ENCODE measurements at regions not wholly inside any gene's neighbourhood (a gene's known extent, or its start where the extent isn't known, plus 50 kb on each side); places are given as distances from the start of the nearest gene placed in this dataset.

DNA sequence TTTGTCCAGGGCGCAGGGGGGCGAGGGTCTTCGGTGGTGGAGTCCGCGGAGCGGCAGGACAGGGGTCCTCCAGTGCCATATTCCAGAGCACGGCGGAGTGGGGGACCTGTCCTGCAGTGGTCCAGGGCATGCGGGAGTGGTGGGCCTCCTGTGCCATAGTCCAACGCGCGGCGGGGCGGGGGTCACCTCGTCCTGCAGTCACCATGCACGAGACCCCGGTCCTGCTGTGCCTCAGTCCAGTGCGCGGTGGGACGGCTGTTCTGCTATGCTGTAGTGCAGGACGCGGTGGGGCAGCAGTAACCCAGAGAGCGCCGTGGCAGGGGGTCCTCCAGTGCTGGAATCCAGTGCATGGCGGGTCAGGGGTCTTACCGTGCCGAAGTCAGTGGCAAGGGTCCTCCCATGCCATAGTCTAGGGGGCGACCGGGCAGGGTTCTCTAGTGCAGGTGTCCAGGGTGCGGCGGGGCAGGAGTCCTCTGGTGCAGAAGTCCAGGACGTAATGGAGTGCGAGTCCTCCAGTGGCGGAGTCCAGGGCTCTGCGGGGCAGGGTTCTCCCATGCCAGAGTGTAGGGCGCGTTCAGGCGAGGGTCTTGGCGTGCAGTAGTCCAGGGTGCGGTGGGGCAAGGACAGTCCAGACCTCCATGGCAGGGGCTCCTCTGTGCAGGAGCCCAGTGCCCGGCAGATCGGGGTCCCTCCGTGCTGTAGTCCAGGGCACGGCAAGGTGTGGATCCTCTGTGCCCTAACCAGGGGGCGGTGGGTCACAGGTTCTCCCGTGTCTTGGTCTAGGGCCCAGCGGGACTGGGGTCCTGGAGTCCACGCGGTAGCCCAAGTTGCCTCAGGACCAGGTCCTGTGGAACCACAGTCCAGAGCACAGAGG is 130.4 kb downstream of the CCDC74A start:
- peaks cover 0 to 11% of the 10 kb centered on the region in 2 experiments for H3K27me3 ChIP-seq (ENCODE audit: control insufficient read depth in 2 of 2, insufficient read depth in 2 of 2, low read length in 2 of 2)
- TF ChIP-seq EZH2 (IDR thresholded peaks at IDR 0.05; ENCODE audit: borderline replicate concordance, low read depth, low read length, severe bottlenecking), result no peak
- no peak for TF ChIP-seq POLR2AphosphoS5 (IDR thresholded peaks at IDR 0.05; ENCODE audit: insufficient read depth, low read depth, low read length)
- TF ChIP-seq FOS (IDR thresholded peaks at IDR 0.05; ENCODE audit: borderline replicate concordance, insufficient read depth, low read length), result no peak
- TF ChIP-seq POLR2A (IDR thresholded peaks at IDR 0.05; ENCODE audit: low read depth, low read length), result no peak
- TF ChIP-seq, protein P1, sequence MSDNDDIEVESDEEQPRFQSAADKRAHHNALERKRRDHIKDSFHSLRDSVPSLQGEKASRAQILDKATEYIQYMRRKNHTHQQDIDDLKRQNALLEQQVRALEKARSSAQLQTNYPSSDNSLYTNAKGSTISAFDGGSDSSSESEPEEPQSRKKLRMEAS (IDR thresholded peaks at IDR 0.05; ENCODE audit: insufficient read depth, insufficient read length), result no peak
- TF ChIP-seq JUN (IDR thresholded peaks at IDR 0.05; ENCODE audit: borderline replicate concordance, insufficient read depth, insufficient read length, low read depth), result no peak
- no peak for TF ChIP-seq GATA2 (IDR thresholded peaks at IDR 0.05; ENCODE audit: insufficient read depth, insufficient read length, low read depth, low read length)
- H3K9me1 ChIP-seq (replicated peaks; ENCODE audit: control insufficient read depth, extremely low read depth, insufficient read depth, low read length), result no peaks in the 10 kb centered on the region
- intact Hi-C loops (cut with micrococcal nuclease), result no loop called here
- no peaks in the 10 kb centered on the region for H3K79me2 ChIP-seq (ENCODE audit: control insufficient read depth, insufficient read depth, low read length)
- dilution Hi-C loops (cut with MboI; ENCODE audit: extremely low pct_ligation_motif_present, low sequenced_read_pairs), result no loop called here
- no peak overlapping the region for H3K27ac ChIP-seq (ENCODE audit: insufficient read depth, low read depth, low read length)
- no peaks in the 10 kb centered on the region for H3K9me3 ChIP-seq (replicated peaks; ENCODE audit: control insufficient read depth, insufficient read depth, low read length)
- H2AFZ ChIP-seq (ENCODE audit: low read depth, low read length), result no peak overlapping the region
- no peak for DNase-seq (ENCODE audit: low read depth, low spot score)
- BruUV-seq (replicated peaks), result no TSS peak
- no peak overlapping the region for H3K9ac ChIP-seq (replicated peaks; ENCODE audit: extremely low read depth, insufficient read depth, low read length)
- H3K4me2 ChIP-seq (ENCODE audit: insufficient read depth, low read length), result no peak overlapping the region
- H3K4me1 ChIP-seq (ENCODE audit: control insufficient read depth, extremely low read depth, insufficient read depth, low read length), result no peaks in the 10 kb centered on the region
- no peak overlapping the region for H3K4me3 ChIP-seq (replicated peaks in 1 of 3; ENCODE audit: insufficient read depth in 1 of 3, low read depth in 1 of 3, low read length in 3 of 3)
- H3K36me3 ChIP-seq (ENCODE audit: control insufficient read depth in 2 of 2, extremely low read depth in 1 of 2, insufficient read depth in 2 of 2, low read length in 2 of 2), result no peaks in the 10 kb centered on the region
- CTCF ChIA-PET, result no interaction called here
- no peak for FAIRE-seq
- no peaks in the 10 kb centered on the region for H4K20me1 ChIP-seq (replicated peaks; ENCODE audit: control insufficient read depth, extremely low read depth, insufficient read depth, low read length)
- POLR2A ChIA-PET, result no interaction called here

DNA sequence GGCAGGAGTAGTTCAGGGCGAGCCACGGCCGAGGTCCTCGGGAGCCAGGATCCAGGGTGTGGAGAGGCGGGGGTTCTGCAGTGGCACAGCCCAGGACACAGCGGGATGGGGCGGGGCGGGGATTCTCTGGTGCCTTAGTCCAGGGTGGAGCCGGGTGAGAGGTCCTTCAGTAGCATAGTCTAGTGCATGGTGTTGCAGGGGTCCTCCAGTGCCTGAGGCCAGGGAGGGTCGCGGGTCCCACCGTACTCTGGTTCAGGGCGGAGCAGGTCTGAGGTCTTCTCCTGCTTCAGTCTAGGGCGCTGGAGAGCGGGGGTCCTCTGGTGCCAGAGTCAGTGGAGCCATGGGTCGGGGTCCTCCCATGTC is 131.1 kb downstream of the CCDC74A start:
- dilution Hi-C loops (cut with MboI; ENCODE audit: extremely low pct_ligation_motif_present, low sequenced_read_pairs), result no loop called here
- ChIA-PET POLR2A (no interaction called here), CTCF (no interaction called here)
- Histone ChIP-seq H4K20me1 (replicated peaks; ENCODE audit: control insufficient read depth, extremely low read depth, insufficient read depth, low read length) (no peaks in the 10 kb centered on the region), H2AFZ (ENCODE audit: low read depth, low read length) (no peak overlapping the region), H3K27ac (ENCODE audit: insufficient read depth, low read depth, low read length) (no peak overlapping the region), H3K27me3 (ENCODE audit: control insufficient read depth in 2 of 2, insufficient read depth in 2 of 2, low read length in 2 of 2) (peaks cover 2 to 11% of the 10 kb centered on the region in 2 experiments), H3K4me3 (replicated peaks in 1 of 3; ENCODE audit: insufficient read depth in 1 of 3, low read depth in 1 of 3, low read length in 3 of 3) (no peak overlapping the region), H3K9me3 (replicated peaks; ENCODE audit: control insufficient read depth, insufficient read depth, low read length) (no peaks in the 10 kb centered on the region), H3K79me2 (ENCODE audit: control insufficient read depth, insufficient read depth, low read length) (no peaks in the 10 kb centered on the region), H3K4me2 (ENCODE audit: insufficient read depth, low read length) (no peak overlapping the region), H3K9me1 (replicated peaks; ENCODE audit: control insufficient read depth, extremely low read depth, insufficient read depth, low read length) (no peaks in the 10 kb centered on the region), H3K36me3 (ENCODE audit: control insufficient read depth in 2 of 2, extremely low read depth in 1 of 2, insufficient read depth in 2 of 2, low read length in 2 of 2) (no peaks in the 10 kb centered on the region), H3K9ac (replicated peaks; ENCODE audit: extremely low read depth, insufficient read depth, low read length) (no peak overlapping the region), H3K4me1 (ENCODE audit: control insufficient read depth, extremely low read depth, insufficient read depth, low read length) (no peaks in the 10 kb centered on the region)
- TF ChIP-seq JUN (IDR thresholded peaks at IDR 0.05; ENCODE audit: borderline replicate concordance, insufficient read depth, insufficient read length, low read depth), result no peak
- TF ChIP-seq, protein P2, sequence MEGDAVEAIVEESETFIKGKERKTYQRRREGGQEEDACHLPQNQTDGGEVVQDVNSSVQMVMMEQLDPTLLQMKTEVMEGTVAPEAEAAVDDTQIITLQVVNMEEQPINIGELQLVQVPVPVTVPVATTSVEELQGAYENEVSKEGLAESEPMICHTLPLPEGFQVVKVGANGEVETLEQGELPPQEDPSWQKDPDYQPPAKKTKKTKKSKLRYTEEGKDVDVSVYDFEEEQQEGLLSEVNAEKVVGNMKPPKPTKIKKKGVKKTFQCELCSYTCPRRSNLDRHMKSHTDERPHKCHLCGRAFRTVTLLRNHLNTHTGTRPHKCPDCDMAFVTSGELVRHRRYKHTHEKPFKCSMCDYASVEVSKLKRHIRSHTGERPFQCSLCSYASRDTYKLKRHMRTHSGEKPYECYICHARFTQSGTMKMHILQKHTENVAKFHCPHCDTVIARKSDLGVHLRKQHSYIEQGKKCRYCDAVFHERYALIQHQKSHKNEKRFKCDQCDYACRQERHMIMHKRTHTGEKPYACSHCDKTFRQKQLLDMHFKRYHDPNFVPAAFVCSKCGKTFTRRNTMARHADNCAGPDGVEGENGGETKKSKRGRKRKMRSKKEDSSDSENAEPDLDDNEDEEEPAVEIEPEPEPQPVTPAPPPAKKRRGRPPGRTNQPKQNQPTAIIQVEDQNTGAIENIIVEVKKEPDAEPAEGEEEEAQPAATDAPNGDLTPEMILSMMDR (IDR thresholded peaks at IDR 0.05; ENCODE audit: extremely low read depth in 1 of 2, insufficient read depth in 1 of 2, low read depth in 1 of 2, low read length in 2 of 2), result no peak
- no peak for TF ChIP-seq POLR2A (IDR thresholded peaks at IDR 0.05; ENCODE audit: low read depth, low read length)
- no peak for TF ChIP-seq EZH2 (IDR thresholded peaks at IDR 0.05; ENCODE audit: borderline replicate concordance, low read depth, low read length, severe bottlenecking)
- no peak for TF ChIP-seq GATA2 (IDR thresholded peaks at IDR 0.05; ENCODE audit: insufficient read depth, insufficient read length, low read depth, low read length)
- no peak for TF ChIP-seq POLR2AphosphoS5 (IDR thresholded peaks at IDR 0.05; ENCODE audit: insufficient read depth, low read depth, low read length)
- TF ChIP-seq, protein P1 (IDR thresholded peaks at IDR 0.05; ENCODE audit: insufficient read depth, insufficient read length), result no peak
- no peak for TF ChIP-seq MYC (IDR thresholded peaks at IDR 0.05; ENCODE audit: low read depth, low read length)
- no peak for TF ChIP-seq FOS (IDR thresholded peaks at IDR 0.05; ENCODE audit: borderline replicate concordance, insufficient read depth, low read length)
- BruUV-seq (replicated peaks), result no TSS peak
- intact Hi-C loops (cut with micrococcal nuclease), result no loop called here
- DNase-seq (ENCODE audit: low read depth, low spot score) (no peak), FAIRE-seq (no peak)
